ENCODE measurements at regions not wholly inside any gene's neighbourhood (a gene's known extent, or its start where the extent isn't known, plus 50 kb on each side); places are given as distances from the start of the nearest gene placed in this dataset.

GRCh38 chr5:13325765-13326164 is 618.7 kb downstream of the DNAH5 start:
- DNase-seq (ENCODE audit: low spot score) (no peak), ATAC-seq (no peak)
- Histone ChIP-seq H3F3A (replicated peaks; ENCODE audit: low read depth) (no peaks in the 10 kb centered on the region), H3K4me1 (ENCODE audit: insufficient read depth) (no peaks in the 10 kb centered on the region), H4K20me1 (replicated peaks; ENCODE audit: insufficient read depth) (no peaks in the 10 kb centered on the region), H3K4me3 (no peak overlapping the region), H3K4me2 (no peak overlapping the region), H3K9me2 (ENCODE audit: insufficient read depth) (no peaks in the 10 kb centered on the region), H3K27me3 (ENCODE audit: insufficient read depth) (no peaks in the 10 kb centered on the region), H3K36me3 (ENCODE audit: insufficient read depth) (no peaks in the 10 kb centered on the region), H2AFZ (no peak overlapping the region), H3K27ac (ENCODE audit: low read depth) (no peak overlapping the region), H3K79me2 (replicated peaks; ENCODE audit: insufficient read depth) (no peaks in the 10 kb centered on the region)
- no peak overlapping the region for H3K4me3 Mint-ChIP-seq
- H3K36me3 Mint-ChIP-seq (ENCODE audit: low read depth): no peaks in the 10 kb centered on the region
- H3K27me3 Mint-ChIP-seq (ENCODE audit: insufficient read depth, low read depth, poor library complexity): no peaks in the 10 kb centered on the region
- H3K4me1 Mint-ChIP-seq: peaks cover 6% of the 10 kb centered on the region; the same call in 2 of the 3 replicates
- TF ChIP-seq STAT1 (IDR thresholded peaks at IDR 0.05; ENCODE audit: unreplicated experiment): no peak
- TF ChIP-seq POLR2AphosphoS5 (IDR thresholded peaks at IDR 0.05; ENCODE audit: low read depth): no peak
- no peak for TF ChIP-seq EZH2phosphoT487 (IDR thresholded peaks at IDR 0.05; ENCODE audit: unreplicated experiment)
- TF ChIP-seq ZNF114 (CRISPR knock-in tag; IDR thresholded peaks at IDR 0.05): no peak
- TF ChIP-seq ZNF331 (CRISPR knock-in tag; IDR thresholded peaks at IDR 0.05; ENCODE audit: low read depth): no peak
- no peak for TF ChIP-seq NANOG (IDR thresholded peaks at IDR 0.05; ENCODE audit: borderline replicate concordance)
- TF ChIP-seq REST (IDR thresholded peaks at IDR 0.05; ENCODE audit: unreplicated experiment): no peak
- no peaks in the 10 kb centered on the region for H3K9me3 Mint-ChIP-seq
- H3K27ac Mint-ChIP-seq: no peak overlapping the region

- no peaks in the 10 kb centered on the region for H3K9me3 Mint-ChIP-seq
Measured at GRCh38 chr5:13322769-13323168, 621.7 kb downstream of the DNAH5 start.

More at GRCh38 chr5:13322769-13323168, 621.7 kb downstream of the DNAH5 start:
- Histone ChIP-seq H3K36me3 (ENCODE audit: insufficient read depth) (no peaks in the 10 kb centered on the region), H3K79me2 (replicated peaks; ENCODE audit: insufficient read depth) (no peaks in the 10 kb centered on the region), H2AFZ (no peak overlapping the region), H3K4me1 (ENCODE audit: insufficient read depth) (no peaks in the 10 kb centered on the region), H3K4me3 (no peak overlapping the region), H3K4me2 (no peak overlapping the region), H3K27ac (ENCODE audit: low read depth) (no peak overlapping the region), H3K9me2 (ENCODE audit: insufficient read depth) (no peaks in the 10 kb centered on the region), H3F3A (replicated peaks; ENCODE audit: low read depth) (no peaks in the 10 kb centered on the region), H3K27me3 (ENCODE audit: insufficient read depth) (no peaks in the 10 kb centered on the region), H4K20me1 (replicated peaks; ENCODE audit: insufficient read depth) (no peaks in the 10 kb centered on the region)
- DNase-seq (ENCODE audit: low spot score) (no peak), ATAC-seq (no peak)
- H3K36me3 Mint-ChIP-seq (ENCODE audit: low read depth): no peaks in the 10 kb centered on the region
- H3K27ac Mint-ChIP-seq: no peak overlapping the region
- TF ChIP-seq NANOG (IDR thresholded peaks at IDR 0.05; ENCODE audit: borderline replicate concordance): no peak
- no peak for TF ChIP-seq STAT1 (IDR thresholded peaks at IDR 0.05; ENCODE audit: unreplicated experiment)
- no peak for TF ChIP-seq EZH2 (IDR thresholded peaks at IDR 0.05; ENCODE audit: low read depth, unreplicated experiment)
- no peak for TF ChIP-seq ZNF114 (CRISPR knock-in tag; IDR thresholded peaks at IDR 0.05)
- no peak for TF ChIP-seq ETS1 (IDR thresholded peaks at IDR 0.05)
- no peak for TF ChIP-seq ZNF462 (CRISPR knock-in tag; IDR thresholded peaks at IDR 0.05)
- TF ChIP-seq EZH2phosphoT487 (IDR thresholded peaks at IDR 0.05; ENCODE audit: unreplicated experiment): no peak
- no peaks in the 10 kb centered on the region for H3K27me3 Mint-ChIP-seq (ENCODE audit: insufficient read depth, low read depth, poor library complexity)
- peaks cover 6% of the 10 kb centered on the region; the same call in 2 of the 3 replicates for H3K4me1 Mint-ChIP-seq
- no peak overlapping the region for H3K4me3 Mint-ChIP-seq

Measured in GM23338 (cell line).